ENCODE measurements at regions not wholly inside any gene's neighbourhood (a gene's known extent, or its start where the extent isn't known, plus 50 kb on each side); places are given as distances from the start of the nearest gene placed in this dataset.

- no peak for TF ChIP-seq CTCF (IDR thresholded peaks at IDR 0.05; ENCODE audit: low read depth, low read length, poor library complexity, severe bottlenecking)
- no peak for TF ChIP-seq EZH2phosphoT487 (IDR thresholded peaks at IDR 0.05; ENCODE audit: borderline replicate concordance, low read length)
Measured at GRCh38 chr15:97890307-97890706, 70.2 kb upstream of the ARRDC4 start.
